ENCODE measurements at regions not wholly inside any gene's neighbourhood (a gene's known extent, or its start where the extent isn't known, plus 50 kb on each side); places are given as distances from the start of the nearest gene placed in this dataset.

GRCh38 chr16:73764321-73764720, 532.3 kb upstream of the PSMD7 start:
- TF ChIP-seq CTCF (conservative IDR thresholded peaks at IDR 0.05 in 1 of 2, IDR thresholded peaks at IDR 0.05 in 1 of 2; ENCODE audit: low read depth in 1 of 2, low read length in 2 of 2) (no peak), EZH2 (IDR thresholded peaks at IDR 0.05; ENCODE audit: low read length, missing control alignments) (no peak)

All from fibroblast of lung (primary cell).